ENCODE measurements at regions not wholly inside any gene's neighbourhood (a gene's known extent, or its start where the extent isn't known, plus 50 kb on each side); places are given as distances from the start of the nearest gene placed in this dataset.

- no peak for DNase-seq
- peaks cover 14% of the 10 kb centered on the region for H3K36me3 Mint-ChIP-seq (ENCODE audit: low read depth)
- peaks cover 51% of the 10 kb centered on the region for H3K9me3 Mint-ChIP-seq
- H3K4me3 Mint-ChIP-seq: no peak overlapping the region
- H3K4me1 Mint-ChIP-seq: no peaks in the 10 kb centered on the region
- H3K27ac Mint-ChIP-seq: no peak overlapping the region
- no peaks in the 10 kb centered on the region for H3K27me3 Mint-ChIP-seq (ENCODE audit: low read depth, poor library complexity)
- TF ChIP-seq CTCF (IDR thresholded peaks at IDR 0.05): no peak
These were observed 364.1 kb downstream of the GJA1 start for GRCh38 chr6:121799574-121799973.

GRCh38 chr6:121800047-121800446 is 364.6 kb downstream of the GJA1 start:
- no peaks in the 10 kb centered on the region for H3K4me1 Mint-ChIP-seq
- peaks cover 14% of the 10 kb centered on the region for H3K36me3 Mint-ChIP-seq (ENCODE audit: low read depth)
- peaks cover 51% of the 10 kb centered on the region for H3K9me3 Mint-ChIP-seq
- DNase-seq: no peak
- no peak for TF ChIP-seq CTCF (IDR thresholded peaks at IDR 0.05)
- H3K27me3 Mint-ChIP-seq (ENCODE audit: low read depth, poor library complexity): no peaks in the 10 kb centered on the region
- no peak overlapping the region for H3K27ac Mint-ChIP-seq
- no peak overlapping the region for H3K4me3 Mint-ChIP-seq

- no peaks in the 10 kb centered on the region for H3K27me3 Mint-ChIP-seq (ENCODE audit: low read depth, poor library complexity)
- H3K4me1 Mint-ChIP-seq: peaks cover 27% of the 10 kb centered on the region
- H3K9me3 Mint-ChIP-seq: peaks cover 29% of the 10 kb centered on the region
- no peak for DNase-seq
- H3K27ac Mint-ChIP-seq: no peak overlapping the region
- H3K36me3 Mint-ChIP-seq (ENCODE audit: low read depth): peaks cover 8% of the 10 kb centered on the region
- no peak for TF ChIP-seq CTCF (IDR thresholded peaks at IDR 0.05)
- H3K4me3 Mint-ChIP-seq: no peak overlapping the region
These were observed 370.7 kb downstream of the GJA1 start for GRCh38 chr6:121806116-121806515.

GRCh38 chr6:121809211-121809610 is 373.8 kb downstream of the GJA1 start:
- Mint-ChIP-seq H3K4me3 (no peak overlapping the region), H3K4me1 (peaks cover 47% of the 10 kb centered on the region), H3K27ac (no peak overlapping the region), H3K9me3 (peaks cover 10% of the 10 kb centered on the region), H3K27me3 (ENCODE audit: low read depth, poor library complexity) (no peaks in the 10 kb centered on the region), H3K36me3 (ENCODE audit: low read depth) (peaks cover 6% of the 10 kb centered on the region)
- TF ChIP-seq CTCF (IDR thresholded peaks at IDR 0.05): no peak
- DNase-seq: no peak

- Mint-ChIP-seq H3K9me3 (peaks cover 10% of the 10 kb centered on the region), H3K36me3 (ENCODE audit: low read depth) (peaks cover 6% of the 10 kb centered on the region), H3K27ac (no peak overlapping the region), H3K4me3 (no peak overlapping the region), H3K27me3 (ENCODE audit: low read depth, poor library complexity) (no peaks in the 10 kb centered on the region), H3K4me1 (peaks cover 47% of the 10 kb centered on the region)
- no peak for DNase-seq
- TF ChIP-seq CTCF (IDR thresholded peaks at IDR 0.05): no peak
These were observed 374.9 kb downstream of the GJA1 start for GRCh38 chr6:121810158-121811032.

GRCh38 chr6:121811106-121811505 is 375.7 kb downstream of the GJA1 start:
- DNase-seq: no peak
- peaks cover 10% of the 10 kb centered on the region for H3K9me3 Mint-ChIP-seq
- H3K27ac Mint-ChIP-seq: peak overlapping the region; percentile 94
- peaks cover 47% of the 10 kb centered on the region for H3K4me1 Mint-ChIP-seq
- H3K27me3 Mint-ChIP-seq (ENCODE audit: low read depth, poor library complexity): no peaks in the 10 kb centered on the region
- H3K4me3 Mint-ChIP-seq: no peak overlapping the region
- TF ChIP-seq CTCF (IDR thresholded peaks at IDR 0.05): no peak
- H3K36me3 Mint-ChIP-seq (ENCODE audit: low read depth): peaks cover 6% of the 10 kb centered on the region

Data from nephron progenitor cell (in vitro differentiated cells).